ENCODE measurements at regions not wholly inside any gene's neighbourhood (a gene's known extent, or its start where the extent isn't known, plus 50 kb on each side); places are given as distances from the start of the nearest gene placed in this dataset.

GRCh38 chr4:81648576-81649275, 177.0 kb upstream of the RASGEF1B start:
- in situ Hi-C loops (cut with HindIII; ENCODE audit: low sequenced_read_pairs) = no loop called here

GRCh38 chr4:81647388-81647787, 175.7 kb upstream of the RASGEF1B start:
- in situ Hi-C loops (cut with HindIII; ENCODE audit: low sequenced_read_pairs) = no loop called here

GRCh38 chr4:81642543-81642942, 170.8 kb upstream of the RASGEF1B start:
- in situ Hi-C loops (cut with HindIII; ENCODE audit: low sequenced_read_pairs) = no loop called here

- in situ Hi-C loops (cut with HindIII; ENCODE audit: low sequenced_read_pairs) = no loop called here
Observed at GRCh38 chr4:81639248-81639647, 167.5 kb upstream of the RASGEF1B start.

GRCh38 chr4:81638698-81639097, 167.0 kb upstream of the RASGEF1B start:
- in situ Hi-C loops (cut with HindIII; ENCODE audit: low sequenced_read_pairs) = no loop called here

- in situ Hi-C loops (cut with HindIII; ENCODE audit: low sequenced_read_pairs) = no loop called here
Observed at GRCh38 chr4:81635739-81636138, 164.0 kb upstream of the RASGEF1B start.

GRCh38 chr4:81634766-81635549, 163.3 kb upstream of the RASGEF1B start:
- in situ Hi-C loops (cut with HindIII; ENCODE audit: low sequenced_read_pairs) = no loop called here

GRCh38 chr4:81634165-81634564, 162.5 kb upstream of the RASGEF1B start:
- in situ Hi-C loops (cut with HindIII; ENCODE audit: low sequenced_read_pairs) = no loop called here

GRCh38 chr4:81632581-81633299, 161.0 kb upstream of the RASGEF1B start:
- in situ Hi-C loops (cut with HindIII; ENCODE audit: low sequenced_read_pairs) = no loop called here

GRCh38 chr4:81631958-81632441, 160.3 kb upstream of the RASGEF1B start:
- in situ Hi-C loops (cut with HindIII; ENCODE audit: low sequenced_read_pairs) = no loop called here

- in situ Hi-C loops (cut with HindIII; ENCODE audit: low sequenced_read_pairs) = no loop called here
Observed at GRCh38 chr4:81629366-81629765, 157.7 kb upstream of the RASGEF1B start.

GRCh38 chr4:81628489-81628888, 156.8 kb upstream of the RASGEF1B start:
- in situ Hi-C loops (cut with HindIII; ENCODE audit: low sequenced_read_pairs) = no loop called here

GRCh38 chr4:81627590-81627989, 155.9 kb upstream of the RASGEF1B start:
- in situ Hi-C loops (cut with HindIII; ENCODE audit: low sequenced_read_pairs) = no loop called here

GRCh38 chr4:81626851-81627250, 155.1 kb upstream of the RASGEF1B start:
- in situ Hi-C loops (cut with HindIII; ENCODE audit: low sequenced_read_pairs) = no loop called here

GRCh38 chr4:81625422-81626417, 154.0 kb upstream of the RASGEF1B start:
- in situ Hi-C loops (cut with HindIII; ENCODE audit: low sequenced_read_pairs) = no loop called here

- in situ Hi-C loops (cut with HindIII; ENCODE audit: low sequenced_read_pairs) = no loop called here
Observed at GRCh38 chr4:81623434-81623833, 151.7 kb upstream of the RASGEF1B start.

- in situ Hi-C loops (cut with HindIII; ENCODE audit: low sequenced_read_pairs) = no loop called here
Observed at GRCh38 chr4:81622474-81623184, 150.9 kb upstream of the RASGEF1B start.

- in situ Hi-C loops (cut with HindIII; ENCODE audit: low sequenced_read_pairs) = no loop called here
Observed at GRCh38 chr4:81622028-81622427, 150.3 kb upstream of the RASGEF1B start.

- in situ Hi-C loops (cut with HindIII; ENCODE audit: low sequenced_read_pairs) = no loop called here
Observed at GRCh38 chr4:81621490-81621889, 149.8 kb upstream of the RASGEF1B start.

GRCh38 chr4:81620442-81620841, 148.7 kb upstream of the RASGEF1B start:
- in situ Hi-C loops (cut with HindIII; ENCODE audit: low sequenced_read_pairs) = no loop called here

All from DLD1 (cell line).